RPMI8226 (cell line): ENCODE measurements at regions not wholly inside any gene's neighbourhood (a gene's known extent, or its start where the extent isn't known, plus 50 kb on each side); places are given as distances from the start of the nearest gene placed in this dataset.

Experiments
- DNase-seq: peaks from one replicate; pipeline ENCODE4 v3.0.0-alpha.2; 2015

GRCh38 chr4:13944095-13944511 lies 316.6 kb upstream of the BOD1L1 start:
- DNase-seq, result no peak

DNA sequence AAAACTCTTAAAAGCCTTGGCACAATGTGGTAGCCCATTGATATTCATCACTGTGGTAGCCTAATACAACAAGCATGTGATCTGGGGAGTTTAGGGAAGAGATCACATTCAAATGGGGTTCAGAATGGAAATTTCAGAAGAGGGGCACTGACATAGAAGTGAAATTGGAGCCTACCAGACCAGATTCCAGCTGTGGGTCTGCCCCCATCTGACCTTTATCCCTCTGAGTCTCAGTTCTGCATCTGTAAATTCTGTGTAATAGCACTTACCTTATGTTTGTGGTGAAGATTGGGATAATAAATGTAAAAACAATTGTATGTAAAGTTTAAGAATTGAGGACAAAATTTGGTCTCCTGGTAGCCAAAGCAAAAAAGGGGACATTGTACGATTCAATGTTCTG lies 320.4 kb upstream of the BOD1L1 start:
- DNase-seq, result no peak

DNA sequence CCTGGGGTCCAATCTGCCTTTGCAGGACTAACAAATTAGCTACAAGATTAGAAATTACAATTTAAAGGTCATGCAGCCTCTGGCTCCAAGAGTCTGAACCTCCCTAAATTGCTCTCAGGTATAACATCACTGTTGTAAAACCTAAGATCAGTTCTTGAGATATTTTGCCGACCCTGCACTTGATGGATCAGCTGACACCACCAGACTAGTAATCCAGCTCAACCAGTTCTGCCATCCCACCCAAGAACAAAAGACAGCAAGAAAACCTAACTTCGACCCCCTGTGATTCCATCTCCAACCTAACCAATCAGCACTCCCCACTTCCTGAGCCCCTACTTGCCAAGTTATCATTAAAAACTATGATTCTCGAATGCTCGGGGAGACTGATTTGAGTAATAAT lies 323.0 kb upstream of the BOD1L1 start:
- no peak for DNase-seq

- DNase-seq, result no peak
Observed at GRCh38 chr4:13953083-13953482, 325.6 kb upstream of the BOD1L1 start.

- no peak for DNase-seq
Observed at GRCh38 chr4:13955551-13955950, 328.0 kb upstream of the BOD1L1 start.

GRCh38 chr4:13956947-13957346 lies 329.4 kb upstream of the BOD1L1 start:
- no peak for DNase-seq

DNA sequence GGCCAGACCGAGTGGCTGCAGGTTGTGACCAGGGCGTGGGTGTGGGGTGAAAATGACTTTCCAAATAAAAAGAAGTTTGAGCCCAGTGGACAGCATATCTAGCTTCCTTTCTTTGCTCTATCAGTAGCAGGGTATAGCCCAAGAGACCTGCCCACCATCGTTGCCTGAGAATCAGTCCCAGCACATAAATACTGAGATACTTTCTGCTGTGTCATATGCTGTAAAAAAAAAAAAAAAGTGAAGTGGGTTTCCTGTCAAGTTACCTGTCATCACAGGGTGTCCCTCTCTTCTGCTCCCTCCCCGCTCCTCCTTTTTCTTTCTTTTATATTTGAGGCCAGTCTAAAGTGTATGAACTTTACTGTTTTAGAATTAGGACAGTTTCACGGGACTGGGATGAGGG lies 330.3 kb upstream of the BOD1L1 start:
- DNase-seq, result no peak

- no peak for DNase-seq
Observed at GRCh38 chr4:13963601-13964000, 336.1 kb upstream of the BOD1L1 start.

- no peak for DNase-seq
Observed at GRCh38 chr4:13966231-13967195, 339.0 kb upstream of the BOD1L1 start.

- no peak for DNase-seq
Observed at GRCh38 chr4:13968723-13969122, 341.2 kb upstream of the BOD1L1 start.

- no peak for DNase-seq
Observed at GRCh38 chr4:13970349-13970748, 342.8 kb upstream of the BOD1L1 start.

GRCh38 chr4:13977746-13978145 lies 350.2 kb upstream of the BOD1L1 start:
- DNase-seq, result no peak

- no peak for DNase-seq
Observed at GRCh38 chr4:13980317-13981310, 353.1 kb upstream of the BOD1L1 start.

DNA sequence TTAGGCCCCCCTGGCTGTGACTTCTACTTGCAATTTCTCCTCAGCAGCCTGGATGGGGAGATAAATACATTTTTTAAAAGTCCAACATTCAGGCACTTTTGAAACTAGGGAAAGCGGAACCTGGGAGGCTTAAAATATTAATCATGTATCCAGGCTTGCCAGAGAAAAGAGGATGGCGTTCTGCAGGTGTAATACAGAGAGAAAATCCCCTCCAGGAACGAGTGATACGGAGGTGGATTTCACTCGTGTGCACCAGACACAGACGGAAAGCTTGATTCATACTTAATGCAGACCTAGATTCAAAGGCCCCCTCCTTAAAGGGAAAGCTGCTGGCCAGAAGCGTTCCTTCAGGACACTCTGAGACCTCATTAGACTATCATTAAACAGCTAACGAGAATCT lies 354.0 kb upstream of the BOD1L1 start:
- DNase-seq, result no peak

DNA sequence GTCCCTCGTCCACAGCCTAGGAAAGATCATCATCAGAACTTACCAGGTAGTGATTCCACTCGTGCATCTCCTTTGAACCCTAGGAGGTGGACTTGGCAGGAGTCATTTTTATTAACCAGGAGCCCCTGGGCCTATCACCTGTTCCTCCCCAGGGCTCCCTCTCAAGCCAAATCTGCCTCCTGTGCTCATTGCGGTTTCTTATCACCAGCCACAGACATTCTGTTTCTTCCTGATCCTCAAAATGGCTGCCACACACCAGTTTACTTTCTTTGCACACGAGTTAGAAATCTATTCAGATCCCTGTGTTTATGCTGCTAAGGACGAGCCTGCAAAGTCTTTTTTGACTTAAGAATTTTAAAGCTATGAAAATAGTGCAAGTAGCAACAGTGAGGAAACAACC lies 354.5 kb upstream of the BOD1L1 start:
- DNase-seq, result no peak

DNA sequence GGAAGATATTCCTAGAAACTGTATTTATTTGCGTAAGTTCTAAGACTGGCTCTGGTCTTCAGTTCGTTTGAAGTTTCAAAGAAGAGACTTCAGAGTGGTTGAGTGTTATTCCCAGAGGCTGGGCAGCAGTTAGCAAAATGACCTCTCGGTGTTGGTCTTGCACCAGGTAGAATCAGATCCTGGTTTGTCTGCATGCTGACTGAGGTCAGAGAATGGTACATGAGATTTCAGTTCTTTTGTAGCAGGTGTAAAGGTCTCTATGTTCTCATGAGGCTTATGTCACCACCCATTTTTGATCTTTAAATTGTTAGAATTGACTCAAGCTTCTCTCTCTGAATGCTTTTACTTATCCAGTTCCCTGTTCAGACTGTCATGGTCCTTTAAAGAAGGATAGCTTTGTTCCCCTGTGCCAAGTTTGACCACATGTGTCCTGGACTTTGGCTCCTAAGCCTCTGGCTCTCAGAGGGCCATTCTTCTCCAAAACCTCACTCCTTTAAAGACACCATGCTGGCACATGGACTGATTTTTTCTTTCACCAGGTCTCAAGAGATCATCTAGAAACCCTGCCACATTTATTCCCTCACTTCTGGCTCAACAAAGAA lies 355.8 kb upstream of the BOD1L1 start:
- no peak for DNase-seq

GRCh38 chr4:13984991-13985800 lies 357.7 kb upstream of the BOD1L1 start:
- DNase-seq, result no peak

DNA sequence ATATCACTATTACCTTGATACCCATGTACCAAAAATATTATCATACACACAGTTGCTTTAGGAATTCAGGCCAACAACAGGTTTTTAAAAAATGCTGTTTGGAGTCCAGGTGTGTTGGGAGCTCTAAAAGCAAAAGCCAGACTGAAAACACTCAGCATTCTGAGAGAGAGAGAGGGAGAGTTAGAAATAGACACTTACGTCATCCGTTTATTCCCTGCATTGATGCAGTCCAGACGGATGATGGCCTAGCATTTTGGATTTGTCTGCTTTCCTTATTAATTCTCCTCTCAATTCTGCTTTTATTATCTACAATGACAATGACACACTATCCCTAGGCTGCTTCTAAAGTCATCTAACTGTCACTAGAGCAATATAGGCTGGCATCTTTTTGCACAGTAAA lies 358.3 kb upstream of the BOD1L1 start:
- no peak for DNase-seq

GRCh38 chr4:13986548-13986947 lies 359.0 kb upstream of the BOD1L1 start:
- DNase-seq, result no peak

DNA sequence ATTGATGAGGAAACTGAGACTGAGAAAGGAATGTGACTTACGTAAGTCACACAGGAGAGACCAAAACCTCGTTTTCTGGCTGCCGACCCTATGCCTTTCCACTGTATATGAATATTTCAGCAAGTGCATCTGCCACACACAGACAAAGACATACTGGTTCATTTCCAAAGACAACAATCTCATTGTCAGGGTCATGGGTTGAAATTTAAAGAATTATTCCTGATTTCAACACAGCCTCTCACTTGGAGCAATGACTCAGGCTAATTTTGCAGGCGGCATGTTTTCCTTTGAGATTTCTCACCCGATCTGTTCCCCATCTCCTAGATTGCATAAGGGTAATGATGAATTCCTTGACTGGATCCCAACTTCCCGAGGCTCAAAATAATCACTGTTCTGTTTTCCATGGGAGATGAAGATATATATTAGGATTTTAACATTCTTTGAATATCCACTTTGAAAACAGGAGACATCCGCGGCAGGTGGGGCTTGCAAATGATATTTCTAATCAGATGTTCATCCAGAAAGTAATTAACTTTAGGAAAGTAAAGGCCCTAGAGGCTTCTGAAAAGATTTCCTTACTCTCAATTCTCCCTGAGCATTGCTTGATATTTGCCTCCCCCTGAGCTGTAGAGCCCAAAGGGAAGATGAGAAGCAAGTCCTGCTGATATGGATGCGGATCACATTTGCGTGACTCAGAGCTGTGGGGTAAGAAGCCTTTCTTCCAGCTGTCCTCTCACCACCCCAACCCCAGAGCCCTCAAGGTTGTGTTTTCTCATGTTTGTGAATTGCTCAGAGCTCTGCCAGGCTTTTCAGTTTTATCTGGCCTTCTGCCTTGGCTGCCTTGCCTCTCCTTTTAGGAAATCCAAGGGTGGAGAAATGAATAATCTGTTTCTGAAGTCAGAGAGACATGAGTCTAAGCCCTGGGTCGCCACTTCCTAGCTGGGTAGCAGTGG lies 361.1 kb upstream of the BOD1L1 start:
- no peak for DNase-seq

DNA sequence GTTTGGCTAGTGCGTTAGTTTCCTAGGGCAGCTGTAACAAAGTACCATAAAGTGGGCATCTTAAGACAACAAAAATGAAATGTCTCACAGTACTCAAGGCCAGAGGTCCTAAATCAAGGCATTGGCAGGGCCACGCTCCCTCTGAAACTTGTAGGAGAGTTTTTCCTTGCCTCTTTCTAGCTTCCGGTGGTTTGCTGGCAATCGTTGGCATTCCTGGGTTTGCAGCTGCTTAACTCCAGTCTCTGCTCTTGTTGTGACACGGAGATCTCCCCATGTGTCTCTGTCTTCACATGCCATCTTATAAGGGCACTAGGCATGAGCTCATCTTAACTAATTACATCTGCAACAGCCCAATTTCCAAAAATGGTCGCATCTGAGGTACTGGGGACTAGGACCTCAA lies 362.0 kb upstream of the BOD1L1 start:
- no peak for DNase-seq
